HK-2 (cell line): ENCODE measurements at regions not wholly inside any gene's neighbourhood (a gene's known extent, or its start where the extent isn't known, plus 50 kb on each side); places are given as distances from the start of the nearest gene placed in this dataset.

Source experiments
- DNase-seq: peaks from one replicate; pipeline ENCODE4 v3.0.0-alpha.2; 2018; ENCODE audit not compliant: unreplicated experiment

DNA sequence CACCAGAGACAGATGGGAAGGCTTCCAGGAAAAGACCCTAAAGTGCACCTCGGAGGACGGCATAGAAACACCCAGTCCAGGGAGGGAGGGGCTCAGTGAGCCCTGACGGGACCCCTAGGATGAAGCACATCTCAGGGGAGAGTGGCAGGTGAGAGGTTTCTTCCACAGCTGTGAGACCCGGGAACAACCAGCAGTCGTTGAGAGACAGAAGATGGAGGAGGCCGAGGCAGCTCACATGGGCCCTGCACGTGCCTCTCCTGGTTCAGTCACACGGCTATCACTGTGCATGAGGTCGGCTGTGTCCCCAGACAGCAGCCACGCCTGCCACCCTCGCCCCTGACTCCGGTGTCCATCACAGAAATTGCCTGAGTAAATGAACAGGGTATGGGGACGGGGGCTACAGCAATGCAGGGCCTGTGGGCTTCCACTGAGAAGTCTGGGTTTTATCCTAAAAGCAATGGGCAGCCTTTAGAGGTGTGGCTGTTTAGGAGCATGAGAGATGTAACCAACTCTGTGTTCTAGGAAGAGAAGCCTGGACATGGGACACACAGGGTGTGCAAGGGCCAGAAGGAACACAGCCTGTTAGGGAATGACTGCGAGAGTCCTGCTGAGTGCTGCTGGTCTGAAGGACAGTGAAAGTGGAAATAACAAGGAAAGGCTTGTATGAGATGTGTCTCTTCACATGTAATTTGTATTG is 102.0 kb downstream of the TMEM18 start:
- no peak for DNase-seq

DNA sequence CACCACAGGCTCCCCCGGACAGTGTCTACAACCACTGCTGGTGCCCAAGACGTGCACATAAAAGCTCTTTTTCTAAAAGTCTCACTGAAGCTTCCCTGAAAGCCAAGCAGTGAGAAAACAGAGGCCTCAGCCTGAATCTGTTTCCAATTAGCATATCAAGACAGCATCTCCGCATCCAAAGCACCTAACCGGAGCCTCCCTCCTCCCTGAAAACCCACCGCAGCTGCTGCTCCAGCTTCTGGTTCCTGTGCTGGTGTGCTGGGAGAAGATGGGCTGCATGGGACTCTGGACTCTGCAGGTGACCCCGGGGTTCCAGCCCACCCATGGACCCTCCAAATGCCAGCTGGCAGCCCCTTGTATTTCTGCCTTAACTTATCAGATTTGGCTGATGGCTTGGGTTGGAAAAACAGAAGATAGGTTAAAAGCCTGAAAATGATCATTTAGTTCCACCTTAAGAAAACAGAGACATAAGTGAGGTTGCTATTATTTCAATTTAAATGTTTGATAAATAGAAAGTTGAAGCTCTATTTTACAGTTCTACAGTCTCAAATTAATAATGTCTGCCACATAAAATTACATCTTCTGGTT is 103.3 kb downstream of the TMEM18 start:
- no peak for DNase-seq

DNA sequence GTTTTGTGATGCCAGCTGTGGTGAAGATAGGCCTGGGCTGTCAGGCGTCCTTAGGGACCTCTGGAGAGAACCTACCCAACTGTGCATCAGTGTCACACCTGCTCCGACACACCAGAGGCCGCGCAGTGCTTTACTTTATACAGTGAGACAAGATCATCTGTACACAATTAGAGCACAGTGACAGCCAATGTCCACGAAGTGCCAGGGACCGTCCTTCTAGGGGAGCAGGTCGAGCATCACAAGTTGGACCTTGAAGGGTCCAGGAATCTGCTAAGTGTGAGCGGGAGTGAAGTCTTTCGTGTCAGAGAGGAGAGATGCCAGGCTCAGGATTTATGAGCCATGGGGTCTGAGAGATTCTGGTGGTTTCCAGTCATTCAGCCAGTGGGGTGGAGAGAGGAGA is 104.2 kb downstream of the TMEM18 start:
- no peak for DNase-seq

DNA sequence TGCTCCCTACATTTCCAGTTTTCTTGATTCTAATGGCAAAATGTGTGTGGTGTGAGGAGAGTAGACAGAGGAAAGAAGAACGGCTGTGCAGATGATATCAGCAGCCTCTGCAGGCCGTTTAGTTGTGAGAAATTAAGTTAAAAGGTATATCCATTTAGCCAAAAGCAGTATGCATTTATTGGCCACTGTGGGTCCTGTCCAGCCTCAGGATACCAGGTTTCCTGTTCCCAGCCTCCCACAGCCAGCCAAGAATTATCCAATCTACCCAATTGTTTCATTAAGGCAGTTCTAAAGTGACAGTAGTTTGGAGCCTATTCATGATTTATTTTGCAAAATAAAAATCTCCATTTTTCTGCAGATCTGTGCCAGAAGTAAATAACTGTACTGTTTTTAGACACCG is 107.5 kb downstream of the TMEM18 start:
- no peak for DNase-seq

DNA sequence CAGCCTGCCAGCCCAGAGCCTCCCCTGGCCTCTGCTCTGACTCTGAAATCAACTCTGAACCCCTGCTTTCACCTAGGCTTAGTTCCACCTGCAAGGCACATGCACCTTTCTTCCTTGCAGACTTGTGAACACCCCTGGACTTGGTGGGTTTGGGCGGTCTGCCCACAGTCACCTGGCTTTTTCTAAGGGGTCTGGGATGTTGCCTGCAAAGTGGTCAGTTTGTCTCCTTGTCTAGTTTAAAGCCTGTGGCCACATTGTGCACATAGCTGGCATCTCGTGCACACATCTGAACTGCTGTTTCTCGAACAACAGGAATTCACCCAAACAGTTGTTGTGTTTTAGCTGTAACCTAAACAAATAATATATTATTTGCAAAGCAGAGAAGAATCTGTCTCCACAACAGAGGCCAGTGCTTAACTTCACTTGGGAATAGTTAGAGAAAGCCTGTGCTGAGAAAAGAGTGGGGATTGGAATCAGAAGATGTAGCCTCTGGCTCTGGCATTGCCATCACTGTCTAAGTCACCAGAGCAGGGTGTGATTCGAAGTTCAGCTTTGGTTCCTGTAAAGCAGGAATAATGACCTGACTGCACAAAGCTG is 108.5 kb downstream of the TMEM18 start:
- no peak for DNase-seq

DNA sequence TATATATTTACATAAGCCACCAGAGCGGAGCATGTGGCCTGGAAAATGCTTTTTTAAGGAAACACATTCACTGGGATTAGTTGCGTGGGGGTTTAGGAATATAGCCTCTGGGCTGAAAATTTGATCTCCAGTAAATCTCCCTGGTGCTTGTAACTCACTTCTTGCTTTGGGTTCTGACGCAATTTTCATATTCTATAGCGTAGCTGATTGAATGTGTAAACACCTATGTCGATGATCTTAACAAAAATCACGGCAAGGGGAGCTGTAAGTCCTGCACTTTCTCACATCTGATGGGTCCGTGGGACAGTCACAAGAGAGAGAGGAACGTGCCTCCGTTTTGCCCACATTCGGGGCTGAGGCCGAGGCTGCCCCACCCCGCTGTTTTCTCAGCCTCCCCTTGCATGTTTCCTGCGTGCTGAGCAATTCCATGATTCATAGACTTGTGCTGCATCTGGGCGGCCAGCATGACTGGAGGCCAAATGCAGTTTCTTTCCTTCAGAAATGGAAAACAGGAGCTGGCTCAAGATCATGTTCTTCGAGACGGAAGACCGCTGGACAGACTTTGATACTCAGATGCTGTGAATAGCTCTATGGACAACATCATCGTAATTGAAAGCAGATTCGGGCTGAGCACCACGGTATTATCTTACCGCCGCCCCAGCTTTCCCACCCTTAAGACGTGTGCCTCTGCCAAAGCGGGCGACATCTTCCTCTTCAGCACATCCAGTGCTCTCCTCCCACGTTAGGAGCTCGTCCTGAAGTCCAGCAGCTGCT is 109.2 kb downstream of the TMEM18 start:
- peak; percentile 21 for DNase-seq

DNA sequence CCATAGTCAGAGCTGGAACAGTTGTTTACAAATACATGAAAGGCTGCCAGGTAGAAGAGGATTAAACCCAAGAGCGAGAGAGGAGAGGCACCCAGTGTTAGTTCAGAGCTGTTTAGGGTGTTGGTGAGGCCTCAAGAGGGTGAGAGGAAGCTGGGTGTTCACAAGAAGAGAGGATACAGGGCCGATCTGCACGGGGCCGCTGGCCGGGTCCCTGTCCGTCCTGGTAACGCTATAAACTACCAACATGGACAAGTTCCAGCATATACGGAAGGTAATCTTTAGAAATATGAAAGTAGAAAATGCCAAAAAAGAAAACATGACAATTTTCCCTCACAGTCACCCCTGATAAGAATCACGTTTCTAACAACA is 109.7 kb downstream of the TMEM18 start:
- DNase-seq, result no peak

DNA sequence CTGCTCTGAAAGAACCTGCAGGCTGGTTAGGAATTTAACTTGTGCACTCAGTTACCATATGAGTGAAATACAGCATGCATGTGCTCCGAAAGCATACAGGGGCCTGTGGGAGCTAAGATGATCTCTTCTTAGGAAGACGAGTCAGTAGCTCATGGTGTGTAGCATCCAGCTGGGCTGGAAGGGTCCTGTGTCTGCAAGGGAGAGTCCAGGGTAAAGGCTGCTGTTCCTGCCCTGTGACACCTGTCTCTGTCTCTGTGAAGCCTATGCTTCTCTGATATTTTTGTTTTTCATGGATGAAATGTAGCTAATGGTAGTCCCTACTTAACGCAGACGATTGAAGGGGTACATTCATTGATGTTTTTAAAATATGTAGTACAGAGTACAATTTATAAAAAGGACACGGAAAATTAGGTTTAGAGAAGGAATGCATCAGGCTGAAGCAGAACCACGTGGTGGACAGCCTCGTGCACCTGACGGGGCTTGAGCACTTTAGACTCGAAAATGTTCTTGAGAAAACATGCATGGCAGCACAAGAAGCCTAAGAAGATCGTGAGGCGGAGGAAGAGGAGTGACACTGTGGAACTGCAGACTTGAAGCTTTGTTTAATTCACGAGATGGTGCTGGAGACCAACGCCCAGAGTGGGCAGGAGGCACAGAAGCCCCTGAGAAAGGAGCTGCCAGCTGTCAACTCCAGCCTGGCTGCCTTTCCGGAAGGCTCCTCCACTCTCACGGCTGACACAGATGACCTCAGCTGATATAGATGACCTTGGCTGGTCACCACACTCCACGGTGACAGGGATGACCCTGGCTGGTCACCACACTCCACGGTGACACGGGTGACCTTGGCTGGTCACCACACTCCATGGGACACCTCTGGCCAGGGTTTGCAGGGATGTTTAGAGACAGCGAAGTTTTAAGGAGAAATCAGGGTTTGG is 110.6 kb downstream of the TMEM18 start:
- no peak for DNase-seq

DNA sequence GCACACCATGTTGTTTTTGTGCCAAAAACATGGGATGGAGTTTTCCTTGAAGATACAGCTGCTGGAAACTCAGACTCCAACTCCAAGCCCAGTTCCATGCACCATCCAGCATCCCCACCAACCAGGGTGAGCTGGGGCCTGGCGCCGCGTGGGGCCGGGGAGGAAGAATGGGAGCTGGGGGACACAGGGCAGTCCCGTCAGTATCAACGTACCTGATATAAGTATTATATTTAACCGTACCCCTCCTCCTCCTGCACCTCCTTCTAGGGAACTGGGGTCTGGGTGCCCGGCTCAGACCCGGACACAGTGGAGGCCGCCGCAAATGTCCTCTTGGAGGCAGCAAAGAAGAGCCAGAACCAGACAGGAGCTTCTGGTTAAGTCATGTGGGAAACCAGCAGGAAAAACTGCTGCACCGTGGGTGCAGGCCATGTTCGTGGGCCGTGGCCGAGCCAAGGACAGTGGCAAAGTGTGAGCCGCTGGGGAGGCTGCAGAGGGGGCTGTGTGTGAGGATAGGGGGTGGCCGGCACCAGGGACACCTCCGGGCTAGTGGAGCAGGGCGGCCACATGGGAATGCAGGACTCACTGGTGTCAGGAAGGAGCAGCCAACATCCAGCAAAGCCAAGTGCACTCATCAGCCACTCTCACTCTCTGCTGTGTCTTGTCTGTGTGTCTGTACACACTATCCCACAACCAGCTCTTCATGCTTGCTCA is 112.6 kb downstream of the TMEM18 start:
- DNase-seq, result no peak

DNA sequence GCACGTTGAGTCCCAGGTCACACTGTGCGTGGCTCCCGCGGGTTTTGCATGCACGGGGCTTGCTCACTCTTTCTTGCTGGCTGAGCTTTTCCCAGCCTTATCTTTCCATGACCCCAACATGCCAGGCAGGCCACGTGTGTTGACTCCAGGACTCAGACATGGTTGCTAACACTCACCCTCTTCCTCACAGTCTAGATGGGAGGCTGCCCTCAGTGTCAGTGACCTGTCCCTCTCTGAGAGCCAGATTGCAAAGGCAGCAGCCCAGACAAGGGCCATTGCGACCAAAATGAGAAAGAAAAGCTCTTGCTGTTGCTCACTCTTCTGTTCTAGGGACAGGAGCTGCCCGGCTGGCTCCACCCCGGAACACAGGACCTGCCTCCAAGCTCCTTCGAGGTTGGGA is 113.7 kb downstream of the TMEM18 start:
- DNase-seq, result no peak

DNA sequence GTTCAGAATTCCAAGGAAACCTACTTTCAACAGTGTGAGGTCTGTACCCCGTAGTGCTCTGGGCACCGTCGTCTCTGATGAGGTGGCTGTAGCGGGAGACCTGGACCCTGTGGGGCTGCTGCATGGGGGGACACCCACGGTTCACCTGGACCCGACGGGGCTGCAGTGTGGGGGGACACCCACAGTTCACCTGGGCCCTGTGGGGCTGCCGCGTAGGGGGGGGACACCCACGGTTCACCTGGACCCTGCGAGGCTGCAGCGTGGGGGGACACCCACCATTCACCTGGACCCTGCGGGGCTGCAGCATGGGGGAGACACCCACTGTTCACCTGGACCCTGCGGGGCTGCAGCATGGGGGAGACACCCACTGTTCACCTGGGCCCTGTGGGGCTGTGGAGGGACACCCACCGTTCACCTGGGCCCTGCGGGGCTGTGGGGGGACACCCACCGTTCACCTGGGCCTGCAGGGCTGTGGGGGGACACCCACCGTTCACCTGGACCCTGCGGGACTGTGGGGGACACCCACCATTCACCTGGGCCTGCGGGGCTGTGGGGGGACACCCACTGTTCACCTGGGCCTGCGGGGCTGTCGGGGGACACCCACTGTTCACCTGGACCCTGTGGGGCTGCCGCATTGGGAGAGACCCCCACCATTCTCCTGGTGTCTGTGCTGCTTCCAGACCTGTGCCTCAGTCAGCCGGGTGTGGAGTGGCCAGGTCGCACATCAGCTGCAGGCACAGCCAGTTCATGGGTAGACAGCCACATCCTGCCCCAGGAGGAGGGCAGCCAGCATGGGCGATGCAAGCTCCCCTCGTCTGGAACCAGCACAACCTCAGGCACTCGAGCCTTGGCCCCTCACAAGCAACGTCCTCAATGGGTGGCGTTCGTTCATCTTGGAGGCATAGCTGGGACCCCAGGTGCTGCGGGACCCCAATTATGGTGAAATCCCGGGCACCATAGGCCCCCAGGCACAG is 114.5 kb downstream of the TMEM18 start:
- no peak for DNase-seq

DNA sequence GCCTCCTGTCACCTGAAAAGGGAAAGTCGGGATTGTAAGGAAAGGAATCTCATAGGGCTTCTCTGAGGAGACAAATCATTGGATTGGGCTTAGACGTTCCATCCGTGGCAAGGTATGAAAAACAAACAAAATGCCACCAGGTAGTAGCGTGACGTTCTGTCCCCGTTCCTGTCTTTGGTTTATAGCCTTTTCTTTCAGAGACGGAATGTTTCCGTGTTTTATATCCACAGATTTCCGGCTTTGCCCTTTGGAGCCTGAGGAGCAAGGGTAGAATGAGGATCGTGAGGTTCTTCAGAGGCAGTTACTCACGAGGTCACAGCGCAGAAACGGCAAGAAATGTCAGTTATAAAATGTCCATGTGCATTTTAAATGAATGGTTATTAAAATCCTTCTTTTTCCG is 118.3 kb downstream of the TMEM18 start:
- DNase-seq, result no peak

DNA sequence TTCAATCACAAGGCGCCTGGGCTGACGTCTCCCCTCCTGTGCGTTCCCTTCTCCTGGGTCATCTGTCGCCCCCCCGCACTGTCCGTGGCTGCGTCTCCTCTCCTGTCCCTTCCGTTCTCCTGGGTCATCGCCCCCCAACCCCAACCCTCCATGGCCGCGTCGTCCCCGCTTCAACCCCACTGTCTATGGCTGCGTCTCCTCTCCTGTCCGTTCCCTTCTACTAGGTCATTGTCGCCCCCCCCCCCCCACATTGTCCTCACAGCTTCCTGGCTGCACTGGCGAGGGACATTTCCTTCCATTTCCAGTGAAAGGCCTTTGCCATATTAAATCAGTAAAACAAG is 118.9 kb downstream of the TMEM18 start:
- no peak for DNase-seq

DNA sequence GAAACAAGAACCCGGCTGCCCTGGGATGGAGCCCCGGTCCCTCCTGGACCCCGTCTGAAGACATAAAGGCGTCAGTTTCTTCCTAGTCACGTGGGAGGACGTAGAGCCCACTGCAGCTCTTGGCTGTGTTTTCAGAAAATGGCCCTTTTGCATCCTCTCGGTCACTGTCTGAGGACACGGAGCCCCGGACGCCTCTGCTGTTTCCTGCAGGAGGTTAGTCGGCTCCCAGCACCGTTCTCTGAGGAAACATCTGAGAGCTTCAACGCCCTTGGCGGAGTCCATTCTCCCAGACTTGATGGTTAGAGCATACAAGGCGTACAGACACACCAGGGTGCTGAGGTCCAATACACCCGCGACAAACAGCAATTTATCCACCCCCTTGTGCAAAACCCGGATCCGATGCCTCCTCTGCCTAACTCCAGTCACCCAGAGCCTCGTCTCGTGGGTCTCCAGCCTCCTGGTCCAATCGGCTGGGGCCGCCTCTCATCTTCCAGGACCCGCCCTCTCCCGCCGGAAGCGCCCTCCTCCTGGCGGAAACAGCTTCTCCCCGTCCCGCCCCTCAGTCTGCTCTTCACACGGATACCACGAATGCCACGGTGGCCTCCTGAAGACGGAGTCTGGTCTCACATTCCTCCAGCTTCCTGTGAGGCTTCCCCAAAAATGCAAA is 119.4 kb downstream of the TMEM18 start:
- peak; percentile 54 for DNase-seq

DNA sequence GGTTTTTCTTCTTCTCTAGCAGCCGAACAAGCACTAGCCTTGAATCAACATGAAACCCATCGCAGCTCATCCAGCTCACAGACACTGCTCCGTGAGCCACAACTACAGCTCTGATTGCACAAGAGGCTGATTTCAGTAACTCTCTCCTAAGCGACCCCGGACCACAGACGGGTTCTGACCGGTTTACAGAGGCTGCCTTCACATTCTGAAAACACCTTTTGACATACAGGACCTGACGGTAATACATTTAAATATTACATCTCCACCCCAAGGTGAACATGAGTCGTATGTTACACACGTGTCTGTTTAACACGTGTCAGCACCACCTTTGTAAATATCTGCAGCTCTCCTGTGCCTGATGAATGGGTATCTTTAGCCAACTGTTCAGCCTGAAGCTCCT is 120.7 kb downstream of the TMEM18 start:
- DNase-seq, result no peak

DNA sequence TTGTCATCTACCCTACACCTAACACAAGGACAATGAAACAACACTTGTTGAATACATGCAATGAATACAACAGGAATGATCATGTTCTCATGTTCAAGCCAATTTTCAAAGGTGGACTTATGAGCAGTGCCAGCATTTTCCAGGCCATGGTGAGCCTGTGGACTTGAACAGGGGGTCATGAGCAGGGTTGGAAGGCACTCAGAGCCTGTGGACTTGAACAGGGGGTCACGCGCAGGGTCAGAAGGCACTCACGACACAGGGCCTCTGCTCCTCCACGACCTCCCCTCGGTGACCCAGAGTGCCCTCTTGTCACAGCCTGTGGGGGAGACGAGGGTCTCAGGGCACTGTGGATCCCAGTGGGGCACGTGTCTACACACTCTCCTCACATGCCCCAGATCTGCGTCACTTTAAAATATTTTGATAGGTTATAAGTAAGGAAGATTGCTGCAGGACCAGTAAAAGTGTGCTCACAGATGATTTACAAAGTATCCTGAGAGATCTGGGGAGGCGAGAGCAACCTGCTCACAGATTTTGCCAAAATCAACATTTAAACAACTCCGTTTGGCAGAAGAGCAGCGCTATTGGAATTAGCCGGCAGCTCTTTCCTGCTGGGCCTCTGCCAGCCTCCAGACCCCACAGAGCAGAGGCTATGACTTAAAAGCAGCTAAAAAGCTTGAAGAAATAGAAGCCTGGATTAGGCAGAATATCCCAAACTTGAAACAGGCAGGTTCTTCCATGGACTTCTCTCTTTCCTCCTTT is 121.9 kb downstream of the TMEM18 start:
- no peak for DNase-seq

DNA sequence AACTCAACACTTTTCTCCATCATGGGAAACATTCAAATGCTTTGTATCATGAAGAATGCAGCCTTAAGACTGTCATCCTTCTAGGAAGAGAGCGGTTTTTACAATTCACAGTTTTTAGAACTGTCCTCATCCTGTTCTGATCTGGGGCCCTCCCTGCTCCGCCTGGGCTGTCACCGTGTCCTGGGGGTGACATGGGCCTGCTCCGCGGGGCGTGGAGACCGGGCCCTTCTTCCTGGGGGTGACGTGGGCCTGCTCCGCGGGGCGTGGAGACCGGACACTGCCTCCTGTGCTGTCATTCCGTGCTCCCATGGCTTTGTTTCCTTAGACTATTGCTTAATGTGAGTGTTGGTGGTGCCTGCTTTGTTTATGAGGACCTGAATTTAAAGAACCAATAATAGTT is 122.8 kb downstream of the TMEM18 start:
- DNase-seq, result no peak

DNA sequence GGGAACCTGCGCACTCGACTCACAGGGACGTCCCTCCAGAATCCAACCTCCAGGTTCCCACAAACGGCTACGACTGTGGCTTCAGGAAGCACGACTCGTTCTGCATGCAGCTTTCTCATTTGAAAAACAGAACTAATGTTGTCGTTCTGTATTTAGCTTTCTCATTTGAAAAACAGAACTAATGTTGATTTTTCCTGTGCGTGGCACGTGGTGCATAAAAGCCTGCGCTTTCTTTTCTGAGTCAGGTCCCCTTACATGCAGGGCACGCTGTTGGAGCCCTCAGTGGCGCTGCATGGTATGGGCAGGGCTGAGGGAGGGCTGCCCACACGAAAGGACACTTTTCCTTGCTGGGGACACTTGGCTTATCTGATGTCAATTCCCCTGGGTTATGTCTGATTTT is 124.3 kb downstream of the TMEM18 start:
- DNase-seq, result no peak

DNA sequence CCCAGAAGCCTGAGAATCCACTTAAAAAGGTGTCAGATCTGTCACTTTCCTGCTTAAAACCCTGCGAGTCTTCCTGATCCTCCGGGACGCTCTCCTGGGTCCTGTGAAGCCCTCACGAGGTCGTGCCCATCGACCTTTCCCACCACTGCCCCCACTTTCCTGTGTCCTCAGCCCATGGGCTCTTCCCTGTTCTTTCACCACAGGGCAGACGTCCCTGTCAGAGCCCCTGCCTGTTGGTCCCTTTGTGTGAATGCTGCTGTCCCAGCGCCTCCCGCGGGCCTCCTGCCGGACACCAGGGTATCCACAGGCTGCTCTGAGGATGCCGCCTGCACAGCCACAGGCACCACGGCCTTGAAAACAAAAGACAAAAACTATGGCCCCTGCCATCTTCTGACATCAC is 125.6 kb downstream of the TMEM18 start:
- DNase-seq, result no peak
